Kidney (tissue), 13 donors: ENCODE measurements at regions not wholly inside any gene's neighbourhood (a gene's known extent, or its start where the extent isn't known, plus 50 kb on each side); places are given as distances from the start of the nearest gene placed in this dataset.

ENCODE experiments used
- DNase-seq, 5 donors: peaks; one replicate each; pipeline ENCODE4 v3.0.0-alpha.2; 2013 to 2020
- FAIRE-seq: peaks from 2 replicates; lab custom pipeline; 2012; peaks lifted over from hg19 to GRCh38; lab: Jason Lieb, UNC
- H3K27ac ChIP-seq, 2 donors: one replicate each; pipeline ENCODE4 v1.7.0; 2013; ENCODE audit warnings: low read depth in 2 of 2, low read length in 2 of 2, inconsistent platforms in 1 of 2
- H3K27me3 ChIP-seq: one replicate; pipeline ENCODE4 v1.7.1; 2013; ENCODE audit warnings: low read length, inconsistent platforms; ENCODE audit not compliant: control insufficient read depth, insufficient read depth
- H3K36me3 ChIP-seq, 3 donors: one replicate each; pipeline versions ENCODE4 v1.7.0 to v1.7.1; 2013; ENCODE audit warnings: low read length in 3 of 3, control low read depth in 1 of 3, inconsistent platforms in 1 of 3; ENCODE audit not compliant: insufficient read depth in 3 of 3, control insufficient read depth in 2 of 3
- H3K4me1 ChIP-seq, 3 donors: one replicate each; pipeline versions ENCODE4 v1.7.0 to v1.7.1; 2013; ENCODE audit warnings: low read length in 3 of 3, inconsistent platforms in 1 of 3, low read depth in 1 of 3; ENCODE audit not compliant: control insufficient read depth in 2 of 3, insufficient read depth in 2 of 3
- H3K4me3 ChIP-seq, 3 donors: one replicate each; pipeline versions ENCODE4 v1.7.0 to v1.8.1; 2013; ENCODE audit warnings: low read length in 3 of 3, control low read depth in 1 of 3, inconsistent platforms in 1 of 3
- H3K9ac ChIP-seq, 3 donors: one replicate each; pipeline versions ENCODE4 v1.7.0 to v1.7.1; 2013; ENCODE audit warnings: low read length in 3 of 3, control low read depth in 1 of 3, inconsistent platforms in 1 of 3
- H3K9me3 ChIP-seq, 3 donors: one replicate each; pipeline versions ENCODE4 v1.7.0 to v1.7.1; 2013; ENCODE audit warnings: low read length in 3 of 3, control low read depth in 1 of 3, inconsistent platforms in 1 of 3; ENCODE audit not compliant: control insufficient read depth in 2 of 3, insufficient read depth in 1 of 3
- intact Hi-C: fragments of 100-400 bp; cut with DNase I; formaldehyde crosslinking; loops from one replicate; pipeline ENCODE4 v1.11.1; 2022
- TF ChIP-seq, protein P1 (sequence below): IDR thresholded peaks from 3 replicates; pipeline ENCODE4 v1.5.1; 2012; ENCODE audit warnings: mild to moderate bottlenecking, moderate library complexity, borderline replicate concordance; ENCODE audit not compliant: insufficient read depth; ENCODE audit errors: extremely low read depth
- donor health status: control.
- donor health status: control.
- donor health status: control.
- donor health status: control.
- donor health status: control.
- donor health status: DM: yes; HTN: yes; CAD: no.
- donor health status: Normal renal cell carcinoma (clear cell type).

DNA sequence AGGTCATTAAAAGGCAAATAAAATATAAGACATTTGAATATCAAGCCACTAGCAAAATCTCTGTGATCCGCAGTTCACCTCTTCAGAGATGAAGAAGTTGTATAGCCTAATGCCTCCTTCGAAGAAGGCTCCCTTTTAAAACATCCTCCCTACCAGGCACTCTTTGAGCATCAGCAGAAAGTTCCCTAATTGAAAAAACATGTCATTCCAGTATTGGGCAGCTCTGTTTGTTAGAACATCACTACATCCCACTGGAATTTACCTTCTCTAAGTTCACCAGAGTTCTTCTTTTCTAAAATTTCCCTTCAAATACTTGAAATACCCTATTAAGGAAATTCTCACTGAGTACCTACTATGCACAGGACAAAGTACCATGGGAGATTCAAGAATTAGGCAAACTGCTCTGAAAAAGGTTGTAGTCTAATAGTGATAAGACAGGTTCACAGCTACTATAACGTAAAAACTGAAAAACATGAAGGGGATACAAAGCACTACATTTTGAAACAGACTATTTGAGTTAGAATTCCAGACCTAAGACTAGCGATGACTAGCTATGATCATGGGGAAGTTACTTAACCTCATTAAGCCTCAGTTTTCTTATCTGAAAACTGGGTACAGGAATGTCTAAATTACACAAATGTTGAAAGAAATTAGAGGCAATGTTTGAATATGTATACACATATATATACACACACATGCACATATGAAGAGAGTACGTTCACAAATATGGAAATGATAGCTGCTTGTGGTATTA is 128.7 kb downstream of the ELAPOR2 start:
- Histone ChIP-seq H3K4me1 (no peaks in the 10 kb centered on the region), H3K36me3 (no peaks in the 10 kb centered on the region), H3K9me3 (no peaks in the 10 kb centered on the region), H3K27me3 (no peaks in the 10 kb centered on the region), H3K4me3 (no peak overlapping the region), H3K9ac (no peak overlapping the region), H3K27ac (no peak overlapping the region)
- TF ChIP-seq, protein P1, sequence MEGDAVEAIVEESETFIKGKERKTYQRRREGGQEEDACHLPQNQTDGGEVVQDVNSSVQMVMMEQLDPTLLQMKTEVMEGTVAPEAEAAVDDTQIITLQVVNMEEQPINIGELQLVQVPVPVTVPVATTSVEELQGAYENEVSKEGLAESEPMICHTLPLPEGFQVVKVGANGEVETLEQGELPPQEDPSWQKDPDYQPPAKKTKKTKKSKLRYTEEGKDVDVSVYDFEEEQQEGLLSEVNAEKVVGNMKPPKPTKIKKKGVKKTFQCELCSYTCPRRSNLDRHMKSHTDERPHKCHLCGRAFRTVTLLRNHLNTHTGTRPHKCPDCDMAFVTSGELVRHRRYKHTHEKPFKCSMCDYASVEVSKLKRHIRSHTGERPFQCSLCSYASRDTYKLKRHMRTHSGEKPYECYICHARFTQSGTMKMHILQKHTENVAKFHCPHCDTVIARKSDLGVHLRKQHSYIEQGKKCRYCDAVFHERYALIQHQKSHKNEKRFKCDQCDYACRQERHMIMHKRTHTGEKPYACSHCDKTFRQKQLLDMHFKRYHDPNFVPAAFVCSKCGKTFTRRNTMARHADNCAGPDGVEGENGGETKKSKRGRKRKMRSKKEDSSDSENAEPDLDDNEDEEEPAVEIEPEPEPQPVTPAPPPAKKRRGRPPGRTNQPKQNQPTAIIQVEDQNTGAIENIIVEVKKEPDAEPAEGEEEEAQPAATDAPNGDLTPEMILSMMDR: no peak
- DNase-seq (no peak), FAIRE-seq (no peak)
- intact Hi-C loops: no loop called here

DNA sequence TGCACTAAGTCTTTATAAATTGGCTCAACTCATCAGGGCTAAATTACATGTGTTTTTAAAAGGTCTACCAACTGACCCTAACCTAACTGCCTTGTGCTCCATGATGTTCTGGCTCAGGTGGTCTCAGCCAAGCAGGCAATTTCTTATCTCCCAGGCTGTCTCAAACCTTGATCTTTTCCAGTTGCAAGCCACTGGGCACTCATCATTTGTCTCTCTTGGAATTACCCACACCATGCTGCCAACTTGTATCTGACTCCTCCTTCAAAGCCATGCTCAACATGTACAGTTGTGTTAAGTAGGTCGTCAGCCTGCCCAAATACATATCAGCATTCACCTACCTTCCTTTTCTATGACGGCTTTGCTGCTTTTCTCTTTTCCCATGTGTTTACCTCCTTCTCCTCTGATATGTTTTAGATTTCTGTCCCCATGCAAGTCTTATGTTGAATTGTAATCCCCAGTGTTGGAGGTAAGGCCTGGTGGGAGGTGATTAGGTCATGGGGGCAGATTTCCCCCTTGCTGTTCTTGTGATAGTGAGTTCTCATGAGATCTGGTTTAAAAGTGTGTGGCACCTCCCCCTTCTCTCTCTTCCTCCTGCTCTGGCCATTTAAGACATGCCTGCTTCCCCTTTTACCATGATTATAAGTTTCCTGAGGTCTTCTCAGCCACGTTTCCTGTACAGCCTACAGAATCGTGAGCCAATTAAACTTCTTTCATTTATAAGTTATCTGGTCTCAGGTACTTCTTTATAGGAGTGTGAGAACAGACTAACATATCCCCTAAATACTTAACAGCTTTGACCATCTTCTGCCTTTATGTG is 130.0 kb downstream of the ELAPOR2 start:
- no peak overlapping the region for H3K27ac ChIP-seq
- H3K36me3 ChIP-seq: no peaks in the 10 kb centered on the region
- H3K27me3 ChIP-seq: no peaks in the 10 kb centered on the region
- FAIRE-seq (no peak), DNase-seq (no peak)
- intact Hi-C loops: loop anchor here (10.0 kb wide), 1 partner anchor 305 kb away; no protein-coding TSS in a partner anchor
- no peak overlapping the region for H3K4me3 ChIP-seq
- TF ChIP-seq, protein P1: no peak
- no peak overlapping the region for H3K9ac ChIP-seq
- H3K9me3 ChIP-seq: no peaks in the 10 kb centered on the region
- no peaks in the 10 kb centered on the region for H3K4me1 ChIP-seq

DNA sequence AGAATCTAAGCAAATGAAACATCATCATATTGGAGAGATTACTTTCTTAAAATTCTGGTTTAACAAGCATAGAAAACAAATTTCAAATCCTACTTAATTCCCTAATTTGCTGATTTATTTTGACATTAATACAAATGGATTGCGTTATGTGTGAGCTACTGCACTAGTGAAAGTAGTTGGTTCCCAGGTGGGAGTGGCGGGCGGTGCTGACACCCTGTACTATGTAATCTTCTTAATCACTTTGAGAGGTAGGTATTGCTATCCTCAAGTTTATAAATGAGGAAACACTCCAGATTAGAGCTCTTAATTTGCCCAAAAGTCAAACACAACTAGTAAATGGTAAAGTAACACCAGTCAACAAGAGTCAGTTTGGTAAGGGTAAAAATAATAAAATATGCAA is 131.1 kb downstream of the ELAPOR2 start:
- DNase-seq: no peak
- Histone ChIP-seq H3K4me3 (no peak overlapping the region), H3K9me3 (no peaks in the 10 kb centered on the region), H3K4me1 (no peaks in the 10 kb centered on the region), H3K36me3 (no peaks in the 10 kb centered on the region), H3K27me3 (no peaks in the 10 kb centered on the region), H3K9ac (no peak overlapping the region), H3K27ac (no peak overlapping the region)
- FAIRE-seq: no peak
- intact Hi-C loops: loop anchor here (10.0 kb wide), 1 partner anchor 306 kb away; no protein-coding TSS in a partner anchor
- TF ChIP-seq, protein P1: no peak
